Neural crest cell (in vitro differentiated cells): ENCODE measurements at regions not wholly inside any gene's neighbourhood (a gene's known extent, or its start where the extent isn't known, plus 50 kb on each side); places are given as distances from the start of the nearest gene placed in this dataset.

Experiments
- DNase-seq: peaks from one replicate; pipeline ENCODE4 v3.0.0; 2021; ENCODE audit warnings: low read depth, mixed read lengths, low spot score
- H3K27ac Mint-ChIP-seq: one replicate; pipeline ENCODE4 v1.8.0; 2021; ENCODE audit warnings: mild to moderate bottlenecking, mixed read lengths; ENCODE audit not compliant: unreplicated experiment
- H3K27me3 Mint-ChIP-seq: 2 replicates; pipeline ENCODE4 v1.8.0; 2021; ENCODE audit warnings: low read depth, mild to moderate bottlenecking, mixed read lengths
- H3K36me3 Mint-ChIP-seq: 2 replicates; pipeline ENCODE4 v1.8.0; 2021; ENCODE audit warnings: low read depth, mild to moderate bottlenecking, mixed read lengths
- H3K4me1 Mint-ChIP-seq: 2 replicates; pipeline ENCODE4 v1.8.0; 2021; ENCODE audit warnings: mixed read lengths
- H3K4me3 Mint-ChIP-seq: one replicate; pipeline ENCODE4 v1.8.0; 2021; ENCODE audit warnings: mild to moderate bottlenecking, mixed read lengths
- H3K9me3 Mint-ChIP-seq: 2 replicates; pipeline ENCODE4 v1.8.0; 2021; ENCODE audit warnings: mixed read lengths
- CTCF ChIP-seq: fragments of 200-600 bp; sonication (generic); conservative IDR thresholded peaks from 2 replicates; pipeline ENCODE4 v1.5.0; 2021; ENCODE audit warnings: antibody characterized with exemption, mild to moderate bottlenecking

GRCh38 chr6:105760746-105761145 lies 325.4 kb upstream of the PRDM1 start:
- no peaks in the 10 kb centered on the region for H3K4me1 Mint-ChIP-seq
- H3K9me3 Mint-ChIP-seq, result no peaks in the 10 kb centered on the region
- H3K27me3 Mint-ChIP-seq, result no peaks in the 10 kb centered on the region

GRCh38 chr6:105759946-105760345 lies 326.2 kb upstream of the PRDM1 start:
- no peak for TF ChIP-seq CTCF
- DNase-seq, result no peak
- Mint-ChIP-seq H3K9me3 (no peaks in the 10 kb centered on the region), H3K36me3 (no peaks in the 10 kb centered on the region), H3K4me3 (no peak overlapping the region), H3K27ac (no peak overlapping the region), H3K4me1 (no peaks in the 10 kb centered on the region), H3K27me3 (no peaks in the 10 kb centered on the region)

More at GRCh38 chr6:105760746-105761145, 325.4 kb upstream of the PRDM1 start:
- H3K36me3 Mint-ChIP-seq, result no peaks in the 10 kb centered on the region
- TF ChIP-seq CTCF, result no peak
- DNase-seq, result no peak
- no peak overlapping the region for H3K27ac Mint-ChIP-seq
- H3K4me3 Mint-ChIP-seq, result no peak overlapping the region

GRCh38 chr6:105759015-105759414 lies 327.1 kb upstream of the PRDM1 start:
- no peak overlapping the region for H3K4me3 Mint-ChIP-seq
- H3K36me3 Mint-ChIP-seq, result no peaks in the 10 kb centered on the region
- no peaks in the 10 kb centered on the region for H3K27me3 Mint-ChIP-seq
- DNase-seq, result no peak
- no peaks in the 10 kb centered on the region for H3K4me1 Mint-ChIP-seq
- no peak for TF ChIP-seq CTCF
- H3K9me3 Mint-ChIP-seq, result no peaks in the 10 kb centered on the region
- H3K27ac Mint-ChIP-seq, result no peak overlapping the region

DNA sequence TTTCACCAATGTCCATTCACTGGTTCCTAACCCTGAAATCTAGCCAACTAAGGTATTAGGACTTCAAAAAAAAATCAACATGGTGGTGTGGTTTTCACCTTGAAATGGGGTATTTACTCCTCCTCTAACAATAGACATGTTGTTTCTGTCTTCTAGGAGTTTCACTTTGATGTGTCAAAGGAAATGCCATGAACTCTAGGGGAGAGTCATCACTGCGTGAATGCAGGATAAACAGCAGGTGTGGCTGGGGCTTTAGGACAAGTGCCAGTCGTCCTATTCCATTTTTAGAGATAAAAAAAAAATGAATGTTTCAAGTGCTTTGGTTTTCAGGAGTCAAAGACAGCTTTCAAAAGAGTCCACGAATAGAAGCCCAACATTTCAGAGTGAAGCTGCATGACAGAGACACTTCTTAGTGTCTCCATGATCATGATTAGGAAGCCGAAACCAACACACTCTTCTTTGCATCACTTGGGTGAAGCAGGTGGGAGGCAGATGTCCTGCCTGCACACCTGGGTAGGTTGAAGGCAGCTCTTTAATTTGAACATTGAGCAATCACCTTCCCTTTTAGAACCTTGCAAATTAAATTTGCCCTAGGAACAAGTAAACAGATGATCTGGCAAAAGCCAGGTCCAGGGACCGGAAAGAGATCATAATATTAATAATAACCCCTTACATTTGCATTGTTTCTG lies 328.5 kb upstream of the PRDM1 start:
- Mint-ChIP-seq H3K27me3 (no peaks in the 10 kb centered on the region), H3K27ac (no peak overlapping the region), H3K36me3 (no peaks in the 10 kb centered on the region), H3K4me1 (no peaks in the 10 kb centered on the region), H3K4me3 (no peak overlapping the region), H3K9me3 (peaks cover 2% of the 10 kb centered on the region)
- no peak for DNase-seq
- TF ChIP-seq CTCF, result no peak

DNA sequence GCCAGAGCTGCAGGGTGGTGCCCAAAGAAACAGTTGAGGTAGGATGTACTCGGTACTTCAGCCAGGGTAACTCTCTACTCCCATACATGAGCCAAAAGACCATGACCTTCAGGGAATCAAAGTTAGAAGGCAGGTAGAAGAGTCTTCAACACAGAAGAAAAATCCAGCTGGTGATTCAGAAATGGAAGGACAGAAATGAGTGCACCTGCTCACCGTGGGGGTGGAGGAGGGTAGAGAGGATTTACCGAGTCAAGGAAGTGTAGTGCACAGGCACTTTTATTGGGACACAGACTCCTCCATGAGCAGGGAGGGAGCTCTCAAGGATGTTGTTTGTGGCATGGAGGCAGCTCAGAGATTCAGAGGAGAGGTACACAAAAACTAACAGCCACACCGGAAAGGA lies 330.3 kb upstream of the PRDM1 start:
- Mint-ChIP-seq H3K4me1 (no peaks in the 10 kb centered on the region), H3K9me3 (peaks cover 2% of the 10 kb centered on the region), H3K36me3 (no peaks in the 10 kb centered on the region), H3K4me3 (no peak overlapping the region), H3K27me3 (no peaks in the 10 kb centered on the region), H3K27ac (no peak overlapping the region)
- DNase-seq, result no peak
- no peak for TF ChIP-seq CTCF
